Ishikawa (cell line): ENCODE measurements at regions not wholly inside any gene's neighbourhood (a gene's known extent, or its start where the extent isn't known, plus 50 kb on each side); places are given as distances from the start of the nearest gene placed in this dataset.

Source experiments
- CEBPB ChIP-seq: IDR thresholded peaks from 2 replicates; pipeline ENCODE4 v1.6.1; 2012
- CREB1 ChIP-seq: IDR thresholded peaks from 2 replicates; pipeline ENCODE4 v1.6.1; 2012; ENCODE audit warnings: low read depth
- EP300 ChIP-seq: IDR thresholded peaks from 2 replicates; pipeline ENCODE4 v1.6.1; 2012; ENCODE audit warnings: borderline replicate concordance
- NFIC ChIP-seq: IDR thresholded peaks from 2 replicates; pipeline ENCODE4 v1.6.1; 2012
- RAD21 ChIP-seq: IDR thresholded peaks from 2 replicates; pipeline ENCODE4 v1.6.1; 2012; ENCODE audit warnings: low read depth
- TAF1 ChIP-seq: IDR thresholded peaks from 2 replicates; pipeline ENCODE4 v1.6.1; 2012; ENCODE audit warnings: low read depth, mild to moderate bottlenecking
- TCF12 ChIP-seq: IDR thresholded peaks from 2 replicates; pipeline ENCODE4 v1.6.1; 2012; ENCODE audit warnings: low read depth
- TEAD4 ChIP-seq: IDR thresholded peaks from 2 replicates; pipeline ENCODE4 v1.6.1; 2012
- YY1 ChIP-seq: IDR thresholded peaks from 2 replicates; pipeline ENCODE4 v1.6.1; 2012; ENCODE audit warnings: low read depth
- ZBTB7A ChIP-seq: IDR thresholded peaks from 2 replicates; pipeline ENCODE4 v1.6.1; 2012; ENCODE audit warnings: low read depth
- TF ChIP-seq, protein P1 (sequence below): IDR thresholded peaks from 2 replicates; pipeline ENCODE4 v1.6.1; 2012; ENCODE audit warnings: low read depth, mild to moderate bottlenecking
- TF ChIP-seq, protein P2 (sequence below): IDR thresholded peaks from 2 replicates; pipeline ENCODE4 v1.6.1; 2012

- TF ChIP-seq TEAD4 (no peak), RAD21 (no peak), CREB1 (no peak), YY1 (no peak), EP300 (no peak), TAF1 (no peak), CEBPB (no peak), TCF12 (no peak), NFIC (no peak), ZBTB7A (no peak)
- TF ChIP-seq, protein P1, sequence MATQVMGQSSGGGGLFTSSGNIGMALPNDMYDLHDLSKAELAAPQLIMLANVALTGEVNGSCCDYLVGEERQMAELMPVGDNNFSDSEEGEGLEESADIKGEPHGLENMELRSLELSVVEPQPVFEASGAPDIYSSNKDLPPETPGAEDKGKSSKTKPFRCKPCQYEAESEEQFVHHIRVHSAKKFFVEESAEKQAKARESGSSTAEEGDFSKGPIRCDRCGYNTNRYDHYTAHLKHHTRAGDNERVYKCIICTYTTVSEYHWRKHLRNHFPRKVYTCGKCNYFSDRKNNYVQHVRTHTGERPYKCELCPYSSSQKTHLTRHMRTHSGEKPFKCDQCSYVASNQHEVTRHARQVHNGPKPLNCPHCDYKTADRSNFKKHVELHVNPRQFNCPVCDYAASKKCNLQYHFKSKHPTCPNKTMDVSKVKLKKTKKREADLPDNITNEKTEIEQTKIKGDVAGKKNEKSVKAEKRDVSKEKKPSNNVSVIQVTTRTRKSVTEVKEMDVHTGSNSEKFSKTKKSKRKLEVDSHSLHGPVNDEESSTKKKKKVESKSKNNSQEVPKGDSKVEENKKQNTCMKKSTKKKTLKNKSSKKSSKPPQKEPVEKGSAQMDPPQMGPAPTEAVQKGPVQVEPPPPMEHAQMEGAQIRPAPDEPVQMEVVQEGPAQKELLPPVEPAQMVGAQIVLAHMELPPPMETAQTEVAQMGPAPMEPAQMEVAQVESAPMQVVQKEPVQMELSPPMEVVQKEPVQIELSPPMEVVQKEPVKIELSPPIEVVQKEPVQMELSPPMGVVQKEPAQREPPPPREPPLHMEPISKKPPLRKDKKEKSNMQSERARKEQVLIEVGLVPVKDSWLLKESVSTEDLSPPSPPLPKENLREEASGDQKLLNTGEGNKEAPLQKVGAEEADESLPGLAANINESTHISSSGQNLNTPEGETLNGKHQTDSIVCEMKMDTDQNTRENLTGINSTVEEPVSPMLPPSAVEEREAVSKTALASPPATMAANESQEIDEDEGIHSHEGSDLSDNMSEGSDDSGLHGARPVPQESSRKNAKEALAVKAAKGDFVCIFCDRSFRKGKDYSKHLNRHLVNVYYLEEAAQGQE: no peak
- TF ChIP-seq, protein P2, sequence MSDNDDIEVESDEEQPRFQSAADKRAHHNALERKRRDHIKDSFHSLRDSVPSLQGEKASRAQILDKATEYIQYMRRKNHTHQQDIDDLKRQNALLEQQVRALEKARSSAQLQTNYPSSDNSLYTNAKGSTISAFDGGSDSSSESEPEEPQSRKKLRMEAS: no peak
These were observed 1306.0 kb downstream of the TBC1D22A start for GRCh38 chr22:48068323-48068885.
